ENCODE measurements at regions not wholly inside any gene's neighbourhood (a gene's known extent, or its start where the extent isn't known, plus 50 kb on each side); places are given as distances from the start of the nearest gene placed in this dataset.

DNA sequence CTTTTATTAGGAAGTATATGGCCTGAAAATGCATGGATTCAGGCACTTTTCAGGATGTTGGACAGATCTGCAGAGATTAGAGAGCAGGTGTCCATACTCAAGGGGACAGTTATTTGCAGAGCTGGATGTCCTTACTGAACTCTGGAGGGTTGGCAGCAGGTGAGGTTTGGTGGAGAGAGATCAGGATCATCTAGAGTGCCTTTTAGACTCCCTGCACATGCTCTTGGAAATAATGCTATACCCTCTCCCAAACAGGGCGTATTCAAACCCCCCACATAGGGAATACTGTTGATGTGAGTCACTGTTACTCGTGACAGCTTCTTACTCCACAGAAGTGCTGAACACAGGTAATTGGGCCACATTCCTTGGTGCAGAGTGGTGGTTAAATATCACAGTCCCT, 725.7 kb upstream of the SGCG start:
- no peak for DNase-seq (ENCODE audit: low spot score)
- TF ChIP-seq CTCF (IDR thresholded peaks at IDR 0.05; ENCODE audit: extremely low read depth, insufficient read depth, missing control alignments): no peak
- in situ Hi-C loops (cut with MboI; ENCODE audit: low pct_unique_long_range_greater_than_20kb, low sequenced_read_pairs, unreplicated experiment): no loop called here

GRCh38 chr13:22461854-22462490, 718.8 kb upstream of the SGCG start:
- in situ Hi-C loops (cut with MboI; ENCODE audit: low pct_unique_long_range_greater_than_20kb, low sequenced_read_pairs, unreplicated experiment): no loop called here
- no peak for TF ChIP-seq CTCF (IDR thresholded peaks at IDR 0.05; ENCODE audit: extremely low read depth, insufficient read depth, missing control alignments)
- DNase-seq (ENCODE audit: low spot score): no peak

DNA sequence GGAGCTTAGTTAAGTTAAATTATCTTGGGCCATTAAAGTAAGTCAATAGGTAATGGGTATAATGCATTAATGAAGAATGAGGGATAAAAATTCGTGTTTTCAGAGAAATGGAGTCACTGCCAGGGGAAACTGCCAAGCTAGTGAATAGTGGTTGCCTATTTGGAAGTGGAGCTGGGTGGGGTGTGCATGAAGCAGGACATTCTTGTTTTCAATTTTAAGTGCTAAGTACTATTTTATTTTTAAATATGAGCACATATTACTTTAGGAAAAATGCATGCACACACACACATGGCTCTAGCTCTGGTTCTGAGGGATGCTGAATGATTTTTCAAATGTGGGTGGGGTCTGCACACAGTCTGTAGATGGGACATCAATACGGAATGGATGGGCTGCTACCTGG, 717.7 kb upstream of the SGCG start:
- in situ Hi-C loops (cut with MboI; ENCODE audit: low pct_unique_long_range_greater_than_20kb, low sequenced_read_pairs, unreplicated experiment): no loop called here
- no peak for TF ChIP-seq CTCF (IDR thresholded peaks at IDR 0.05; ENCODE audit: extremely low read depth, insufficient read depth, missing control alignments)
- no peak for DNase-seq (ENCODE audit: low spot score)

DNA sequence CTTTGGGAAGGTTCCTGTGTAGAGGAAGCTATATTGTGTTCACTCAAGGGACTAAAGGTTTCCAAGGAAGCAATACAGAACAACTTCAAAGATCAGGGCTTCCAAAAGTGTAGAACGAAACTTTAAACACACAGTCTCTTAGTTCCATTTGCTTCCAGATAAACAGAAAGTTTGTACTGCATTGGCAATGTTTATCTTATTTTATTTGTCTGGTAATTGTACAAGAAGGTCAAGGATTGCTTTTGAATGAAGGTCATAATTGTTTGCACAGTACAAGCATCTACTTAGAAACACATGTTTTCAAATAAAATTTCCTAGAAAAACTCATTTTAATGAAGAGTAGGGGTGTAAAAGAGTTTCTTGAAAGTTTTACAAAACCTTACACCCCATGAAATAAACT, 712.7 kb upstream of the SGCG start:
- TF ChIP-seq CTCF (IDR thresholded peaks at IDR 0.05; ENCODE audit: extremely low read depth, insufficient read depth, missing control alignments): no peak
- in situ Hi-C loops (cut with MboI; ENCODE audit: low pct_unique_long_range_greater_than_20kb, low sequenced_read_pairs, unreplicated experiment): no loop called here
- no peak for DNase-seq (ENCODE audit: low spot score)

DNA sequence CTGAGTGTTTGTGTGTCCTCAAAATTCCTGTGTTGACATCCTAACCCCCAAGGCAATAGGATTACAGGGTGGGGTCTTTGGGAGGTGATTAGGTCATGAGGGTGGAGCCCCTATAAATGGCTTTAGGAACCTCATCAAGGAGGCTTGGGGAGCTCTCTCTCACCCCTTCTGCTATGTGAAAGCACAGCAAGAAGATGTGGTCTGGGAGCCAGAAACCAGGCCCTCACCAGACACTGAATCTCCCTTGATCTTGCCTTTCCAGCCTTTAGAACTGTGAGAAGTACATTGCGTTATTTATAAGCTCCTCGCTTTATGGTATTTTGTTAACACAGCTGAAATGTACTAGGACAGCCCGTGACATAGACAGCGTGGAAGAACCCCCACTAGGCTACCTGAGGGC, 712.0 kb upstream of the SGCG start:
- no peak for TF ChIP-seq CTCF (IDR thresholded peaks at IDR 0.05; ENCODE audit: extremely low read depth, insufficient read depth, missing control alignments)
- in situ Hi-C loops (cut with MboI; ENCODE audit: low pct_unique_long_range_greater_than_20kb, low sequenced_read_pairs, unreplicated experiment): no loop called here
- DNase-seq (ENCODE audit: low spot score): no peak

- DNase-seq (ENCODE audit: low spot score): no peak
- in situ Hi-C loops (cut with MboI; ENCODE audit: low pct_unique_long_range_greater_than_20kb, low sequenced_read_pairs, unreplicated experiment): no loop called here
- no peak for TF ChIP-seq CTCF (IDR thresholded peaks at IDR 0.05; ENCODE audit: extremely low read depth, insufficient read depth, missing control alignments)
These were observed 711.3 kb upstream of the SGCG start for GRCh38 chr13:22469452-22469851.

- no peak for TF ChIP-seq CTCF (IDR thresholded peaks at IDR 0.05; ENCODE audit: extremely low read depth, insufficient read depth, missing control alignments)
- DNase-seq (ENCODE audit: low spot score): no peak
- in situ Hi-C loops (cut with MboI; ENCODE audit: low pct_unique_long_range_greater_than_20kb, low sequenced_read_pairs, unreplicated experiment): no loop called here
These were observed 710.7 kb upstream of the SGCG start for GRCh38 chr13:22470075-22470474.

Measured in GM13977 (cell line).